OCI-LY7 (cell line): ENCODE measurements at regions not wholly inside any gene's neighbourhood (a gene's known extent, or its start where the extent isn't known, plus 50 kb on each side); places are given as distances from the start of the nearest gene placed in this dataset.

Source experiments
- BruUV-seq: library from RNA; stranded (reverse); fragments of 400-500 nt; replicated peaks from 2 replicates; lab custom pipeline; 2021; lab: Mats Ljungman, UMichigan
- CTCF ChIA-PET: fragments of 300-600 bp; sonication (Branson Sonifier 250); formaldehyde crosslinking; loops from one replicate; lab custom pipeline; 2022; ENCODE audit warnings: antibody characterized with exemption; ENCODE audit not compliant: unreplicated experiment; lab: Charles Lee
- POLR2A ChIA-PET: fragments of 300-600 bp; sonication (Branson Sonifier 250); formaldehyde crosslinking; loops from one replicate; lab custom pipeline; 2022; ENCODE audit warnings: antibody characterized with exemption; lab: Charles Lee
- DNase-seq: peaks from one replicate; pipeline ENCODE4 v3.0.0-alpha.2; 2015; ENCODE audit warnings: low spot score
- H2AFZ ChIP-seq: fragments of 200-600 bp; sonication (generic), shearing (Covaris generic); 2 replicates; pipeline ENCODE4 v1.6.1; 2014; ENCODE audit warnings: mild to moderate bottlenecking, antibody characterized with exemption, low read length, moderate library complexity
- H3K27ac ChIP-seq: fragments of 200-600 bp; sonication (generic); 2 replicates; pipeline ENCODE4 v1.5.1; 2014; ENCODE audit warnings: mixed run types, low read depth, mild to moderate bottlenecking, moderate library complexity, low read length, inconsistent platforms; ENCODE audit not compliant: poor library complexity, severe bottlenecking
- H3K36me3 ChIP-seq: fragments of 200-600 bp; sonication (generic); 2 replicates; pipeline ENCODE4 v1.6.1; 2014; ENCODE audit warnings: mild to moderate bottlenecking, antibody characterized with exemption, low read length, moderate library complexity, mixed read lengths; ENCODE audit not compliant: insufficient read depth
- H3K4me1 ChIP-seq: fragments of 200-600 bp; sonication (generic); 2 replicates; pipeline ENCODE4 v1.5.1; 2014; ENCODE audit warnings: mild to moderate bottlenecking, low read length; ENCODE audit not compliant: insufficient read depth, poor library complexity, severe bottlenecking
- H3K4me2 ChIP-seq: fragments of 200-600 bp; sonication (generic); 2 replicates; pipeline ENCODE4 v1.6.1; 2014; ENCODE audit warnings: mild to moderate bottlenecking, low read length
- H3K4me3 ChIP-seq: fragments of 200-600 bp; sonication (generic); 2 replicates; pipeline ENCODE4 v1.5.1; 2014; ENCODE audit warnings: mild to moderate bottlenecking, low read depth, low read length; ENCODE audit not compliant: poor library complexity, severe bottlenecking
- H3K79me2 ChIP-seq: fragments of 200-600 bp; sonication (generic); 2 replicates; pipeline ENCODE4 v1.6.1; 2016; ENCODE audit warnings: low read depth, mild to moderate bottlenecking, low read length, moderate library complexity, mixed read lengths; ENCODE audit not compliant: insufficient read depth
- H3K9me2 ChIP-seq: fragments of 200-600 bp; sonication (generic); 2 replicates; pipeline ENCODE4 v1.6.1; 2016; ENCODE audit warnings: mild to moderate bottlenecking, low read length, mixed read lengths; ENCODE audit not compliant: insufficient read depth
- H3K9me3 ChIP-seq: fragments of 200-600 bp; sonication (generic); 2 replicates; pipeline ENCODE4 v1.6.1; 2014; ENCODE audit warnings: mild to moderate bottlenecking, mixed run types, low read length, mixed read lengths
- H4K20me1 ChIP-seq: fragments of 200-600 bp; sonication (generic); 2 replicates; pipeline ENCODE4 v1.6.1; 2014; ENCODE audit warnings: mild to moderate bottlenecking, antibody characterized with exemption, low read length, moderate library complexity, mixed read lengths; ENCODE audit not compliant: insufficient read depth
- CTCF ChIP-seq: fragments of 200-600 bp; sonication (generic); conservative IDR thresholded peaks from 2 replicates; pipeline ENCODE4 v1.5.1; 2014; ENCODE audit warnings: mild to moderate bottlenecking, antibody characterized with exemption, low read length, moderate library complexity, mixed read lengths
- EZH2phosphoT487 ChIP-seq: fragments of 200-600 bp; sonication (generic); IDR thresholded peaks from 2 replicates; pipeline ENCODE4 v1.6.1; 2018; ENCODE audit warnings: low read depth, borderline replicate concordance, mild to moderate bottlenecking, mixed run types, antibody characterized with exemption, low read length, moderate library complexity, mixed read lengths
- intact Hi-C: fragments of 100-400 bp; cut with micrococcal nuclease; formaldehyde crosslinking; loops from one replicate; pipeline ENCODE4 v1.10.0; 2022; ENCODE audit not compliant: unreplicated experiment

GRCh38 chrX:128634754-128635153 lies 582.6 kb upstream of the ACTRT1 start:
- BruUV-seq, result no TSS peak
- H3K79me2 ChIP-seq, result no peaks in the 10 kb centered on the region
- H3K36me3 ChIP-seq, result no peaks in the 10 kb centered on the region
- TF ChIP-seq EZH2phosphoT487 (no peak), CTCF (no peak)
- intact Hi-C loops, result no loop called here
- no peaks in the 10 kb centered on the region for H3K9me2 ChIP-seq
- H4K20me1 ChIP-seq, result no peaks in the 10 kb centered on the region
- CTCF ChIA-PET, result no interaction called here
- no peaks in the 10 kb centered on the region for H3K4me1 ChIP-seq
- H3K9me3 ChIP-seq, result no peaks in the 10 kb centered on the region
- DNase-seq, result no peak
- no peak overlapping the region for H3K4me3 ChIP-seq
- H3K27ac ChIP-seq, result no peak overlapping the region
- POLR2A ChIA-PET, result no interaction called here
- no peak overlapping the region for H2AFZ ChIP-seq
- H3K4me2 ChIP-seq, result no peak overlapping the region

- ChIA-PET CTCF (no interaction called here), POLR2A (no interaction called here)
- intact Hi-C loops, result no loop called here
- no TSS peak for BruUV-seq
- TF ChIP-seq EZH2phosphoT487 (no peak), CTCF (no peak)
- Histone ChIP-seq H2AFZ (no peak overlapping the region), H3K36me3 (no peaks in the 10 kb centered on the region), H3K79me2 (no peaks in the 10 kb centered on the region), H3K4me2 (no peak overlapping the region), H4K20me1 (no peaks in the 10 kb centered on the region), H3K4me1 (no peaks in the 10 kb centered on the region), H3K27ac (no peak overlapping the region), H3K9me2 (no peaks in the 10 kb centered on the region), H3K4me3 (no peak overlapping the region), H3K9me3 (no peaks in the 10 kb centered on the region)
- DNase-seq, result no peak
Measured at GRCh38 chrX:128623361-128623760, 571.2 kb upstream of the ACTRT1 start.

GRCh38 chrX:128622296-128622695 lies 570.1 kb upstream of the ACTRT1 start:
- Histone ChIP-seq H3K4me1 (no peaks in the 10 kb centered on the region), H3K4me3 (no peak overlapping the region), H4K20me1 (no peaks in the 10 kb centered on the region), H3K79me2 (no peaks in the 10 kb centered on the region), H3K4me2 (no peak overlapping the region), H3K36me3 (no peaks in the 10 kb centered on the region), H3K9me3 (no peaks in the 10 kb centered on the region), H3K9me2 (no peaks in the 10 kb centered on the region), H2AFZ (no peak overlapping the region), H3K27ac (no peak overlapping the region)
- ChIA-PET CTCF (no interaction called here), POLR2A (interaction anchor here (0.6 kb wide), 1 partner anchor 189 kb away, joined by 3 read pairs; no protein-coding TSS in a partner anchor)
- intact Hi-C loops, result no loop called here
- TF ChIP-seq EZH2phosphoT487 (no peak), CTCF (no peak)
- BruUV-seq, result no TSS peak
- no peak for DNase-seq
